PC-9 (cell line): ENCODE measurements at regions not wholly inside any gene's neighbourhood (a gene's known extent, or its start where the extent isn't known, plus 50 kb on each side); places are given as distances from the start of the nearest gene placed in this dataset.

Source experiments
- BruUV-seq: library from RNA; stranded (reverse); fragments of 400-500 nt; replicated peaks from 2 replicates; lab custom pipeline; 2021; lab: Mats Ljungman, UMichigan
- CTCF ChIA-PET: fragments of 300-600 bp; sonication (Branson Sonifier 250); formaldehyde crosslinking; loops from one replicate; lab custom pipeline; 2022; ENCODE audit warnings: antibody characterized with exemption; lab: Charles Lee
- POLR2A ChIA-PET: fragments of 300-600 bp; sonication (Branson Sonifier 250); formaldehyde crosslinking; loops from one replicate; lab custom pipeline; 2022; ENCODE audit warnings: antibody characterized with exemption; ENCODE audit not compliant: unreplicated experiment; lab: Charles Lee
- DNase-seq, 2 experiments: peaks; one replicate each; pipeline versions ENCODE4 v3.0.0 to v3.0.0-alpha.2; 2015 to 2022; ENCODE audit warnings: mixed read lengths in 1 of 2
- H2AFZ ChIP-seq: fragments of 200-600 bp; sonication (generic); 2 replicates; pipeline ENCODE4 v1.8.1; 2017; ENCODE audit warnings: antibody characterized with exemption
- H3F3A ChIP-seq: fragments of 200-600 bp; sonication (generic); 2 replicates; pipeline ENCODE4 v1.8.1; 2017; ENCODE audit warnings: antibody characterized with exemption, mild to moderate bottlenecking, low read depth; ENCODE audit not compliant: insufficient read depth
- H3K27ac ChIP-seq: fragments of 200-600 bp; sonication (generic); 2 replicates; pipeline ENCODE4 v1.6.1; 2016; ENCODE audit warnings: mixed run types
- H3K27me3 ChIP-seq: fragments of 200-600 bp; sonication (generic); 2 replicates; pipeline ENCODE4 v1.6.1; 2016; ENCODE audit warnings: low read depth, mixed run types; ENCODE audit not compliant: insufficient read depth
- H3K36me3 ChIP-seq: fragments of 200-600 bp; sonication (generic); 2 replicates; pipeline ENCODE4 v1.6.1; 2016; ENCODE audit warnings: low read depth, mixed run types
- H3K4me1 ChIP-seq: fragments of 200-600 bp; sonication (generic); replicated peaks from 2 replicates; pipeline ENCODE4 v1.6.1; 2016; ENCODE audit warnings: mixed run types; ENCODE audit not compliant: insufficient read depth
- H3K4me2 ChIP-seq: fragments of 200-600 bp; sonication (generic); 2 replicates; pipeline ENCODE4 v1.6.1; 2017; ENCODE audit warnings: mixed run types
- H3K4me3 ChIP-seq: fragments of 200-600 bp; sonication (generic); 2 replicates; pipeline ENCODE4 v1.6.1; 2016; ENCODE audit warnings: mixed run types
- H3K79me2 ChIP-seq: fragments of 200-600 bp; sonication (generic); 2 replicates; pipeline ENCODE4 v1.6.1; 2017; ENCODE audit warnings: low read depth, mixed run types
- H3K9me2 ChIP-seq: fragments of 200-600 bp; sonication (generic); 2 replicates; pipeline ENCODE4 v1.8.1; 2017; ENCODE audit warnings: mild to moderate bottlenecking; ENCODE audit not compliant: insufficient read depth
- H3K9me3 ChIP-seq: fragments of 200-600 bp; sonication (generic); 2 replicates; pipeline ENCODE4 v1.8.1; 2016; ENCODE audit warnings: low read depth; ENCODE audit not compliant: insufficient read depth
- H4K20me1 ChIP-seq: fragments of 200-600 bp; sonication (generic); 2 replicates; pipeline ENCODE4 v1.8.1; 2017; ENCODE audit not compliant: insufficient read depth
- CTCF ChIP-seq: fragments of 200-600 bp; sonication (generic); conservative IDR thresholded peaks from 2 replicates; pipeline ENCODE4 v1.6.1; 2017; ENCODE audit warnings: mixed run types, antibody characterized with exemption, mild to moderate bottlenecking, moderate library complexity
- EZH2 ChIP-seq: fragments of 200-600 bp; sonication (generic); IDR thresholded peaks from 2 replicates; pipeline ENCODE4 v1.8.0; 2017; ENCODE audit warnings: antibody characterized with exemption, low read depth
- intact Hi-C: fragments of 100-400 bp; cut with micrococcal nuclease; formaldehyde crosslinking; loops from one replicate; pipeline ENCODE4 v1.10.0; 2022; ENCODE audit not compliant: unreplicated experiment

DNA sequence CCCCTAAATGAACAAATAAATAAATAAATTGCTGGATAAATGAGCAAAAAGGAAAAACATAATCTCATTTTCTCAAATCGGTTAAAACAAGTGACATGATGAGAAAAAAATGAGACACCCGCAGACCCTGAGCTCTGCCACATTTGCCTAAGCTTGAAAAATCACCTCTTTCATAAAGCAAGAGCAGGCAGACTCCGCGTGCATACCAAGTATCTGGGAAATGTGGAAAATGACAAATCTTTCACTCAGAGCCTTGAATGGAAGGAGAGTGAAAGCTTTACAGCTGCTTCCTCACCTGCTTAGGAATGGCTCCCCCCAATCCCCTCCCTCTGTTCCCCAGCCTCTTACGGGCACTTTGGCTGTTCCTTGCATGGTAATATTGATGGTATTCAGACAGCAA is 355.5 kb upstream of the SUCLG2 start:
- Histone ChIP-seq H2AFZ (no peak overlapping the region), H3K4me1 (no peaks in the 10 kb centered on the region), H3K9me2 (no peaks in the 10 kb centered on the region), H4K20me1 (no peaks in the 10 kb centered on the region), H3K4me2 (no peak overlapping the region), H3K79me2 (no peaks in the 10 kb centered on the region), H3K27ac (no peak overlapping the region), H3K9me3 (no peaks in the 10 kb centered on the region), H3K36me3 (no peaks in the 10 kb centered on the region), H3F3A (no peaks in the 10 kb centered on the region), H3K4me3 (no peak overlapping the region), H3K27me3 (peaks cover 25% of the 10 kb centered on the region; the same call in 1 of the 2 replicates)
- BruUV-seq = no TSS peak
- intact Hi-C loops = no loop called here
- POLR2A ChIA-PET = no interaction called here
- CTCF ChIA-PET = no interaction called here
- TF ChIP-seq EZH2 (no peak), CTCF (no peak)
- DNase-seq = no peak

DNA sequence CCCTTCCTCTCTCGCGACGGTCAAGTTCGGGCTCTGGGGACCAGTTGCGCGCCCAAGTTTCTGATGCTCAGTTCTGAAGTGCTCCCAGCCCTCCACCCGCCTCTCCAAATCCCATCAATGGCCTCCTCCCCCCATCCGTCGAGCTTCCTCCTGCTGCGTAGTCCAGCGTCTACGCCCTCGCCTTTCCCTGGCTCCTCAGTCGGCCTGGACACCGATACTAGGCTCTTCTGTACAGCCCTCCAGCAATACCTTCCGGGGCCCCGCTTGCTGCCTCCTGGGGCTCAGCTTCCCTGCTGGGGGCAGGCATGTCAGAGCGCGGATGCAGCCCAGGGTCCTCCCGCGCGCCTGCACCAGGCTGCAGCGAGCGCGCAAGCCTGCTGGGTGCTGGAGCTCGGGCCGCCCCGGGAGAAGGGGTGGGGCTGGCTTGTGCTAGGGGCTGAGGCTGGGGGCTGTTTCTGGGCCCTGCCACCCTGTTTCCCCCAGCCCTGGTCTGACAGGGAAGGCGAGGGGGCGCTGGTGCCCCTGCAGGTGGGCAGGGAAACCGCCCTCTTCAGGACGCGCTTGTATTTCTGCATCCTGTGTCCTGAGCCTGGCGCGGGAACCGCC is 353.3 kb upstream of the SUCLG2 start:
- Histone ChIP-seq H3K79me2 (no peaks in the 10 kb centered on the region), H3K9me2 (no peaks in the 10 kb centered on the region), H3F3A (no peaks in the 10 kb centered on the region), H3K9me3 (no peaks in the 10 kb centered on the region), H4K20me1 (no peaks in the 10 kb centered on the region), H2AFZ (no peak overlapping the region), H3K27ac (no peak overlapping the region), H3K4me2 (no peak overlapping the region), H3K36me3 (no peaks in the 10 kb centered on the region), H3K4me1 (no peaks in the 10 kb centered on the region), H3K27me3 (peaks cover 25% of the 10 kb centered on the region; the same call in 1 of the 2 replicates), H3K4me3 (no peak overlapping the region)
- ChIA-PET CTCF (no interaction called here), POLR2A (no interaction called here)
- intact Hi-C loops = no loop called here
- no peak for DNase-seq
- BruUV-seq = no TSS peak
- TF ChIP-seq CTCF = no peak
- TF ChIP-seq EZH2 = no peak

DNA sequence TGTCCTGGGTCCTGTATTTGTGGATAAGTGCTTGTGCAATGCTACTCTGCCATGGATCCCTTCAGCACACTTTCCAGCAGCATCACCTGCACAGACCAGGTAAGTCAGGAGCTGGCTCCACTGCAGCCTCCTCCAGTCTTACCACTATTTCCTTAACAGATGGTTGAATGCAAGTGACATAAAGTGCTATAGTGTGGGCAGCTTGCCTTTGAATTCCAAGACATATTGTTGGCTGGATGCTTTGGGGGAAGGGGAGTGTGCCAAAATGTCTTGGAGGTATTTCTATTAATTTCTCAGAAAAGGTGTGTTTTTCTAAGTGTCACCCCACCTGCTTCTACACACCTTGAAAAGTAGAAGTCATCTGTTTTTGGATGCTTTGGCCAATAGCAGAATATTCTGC is 352.2 kb upstream of the SUCLG2 start:
- intact Hi-C loops = no loop called here
- H3K4me2 ChIP-seq = no peak overlapping the region
- no peaks in the 10 kb centered on the region for H4K20me1 ChIP-seq
- H3K27me3 ChIP-seq = peaks cover 25% of the 10 kb centered on the region; the same call in 1 of the 2 replicates
- TF ChIP-seq EZH2 (no peak), CTCF (no peak)
- DNase-seq = no peak
- H3K9me3 ChIP-seq = no peaks in the 10 kb centered on the region
- POLR2A ChIA-PET = no interaction called here
- H3K27ac ChIP-seq = no peak overlapping the region
- H2AFZ ChIP-seq = no peak overlapping the region
- no peaks in the 10 kb centered on the region for H3K4me1 ChIP-seq
- H3F3A ChIP-seq = no peaks in the 10 kb centered on the region
- H3K4me3 ChIP-seq = no peak overlapping the region
- no peaks in the 10 kb centered on the region for H3K79me2 ChIP-seq
- no TSS peak for BruUV-seq
- H3K9me2 ChIP-seq = no peaks in the 10 kb centered on the region
- H3K36me3 ChIP-seq = no peaks in the 10 kb centered on the region
- CTCF ChIA-PET = no interaction called here
